ENCODE measurements at regions not wholly inside any gene's neighbourhood (a gene's known extent, or its start where the extent isn't known, plus 50 kb on each side); places are given as distances from the start of the nearest gene placed in this dataset.
A peak's percentile ranks its signal among the peaks of the same experiment; 100 is the strongest.

GRCh38 chr10:52874581-52874980 is 102.0 kb upstream of the MBL2 start:
- Histone ChIP-seq H2AFZ (peak overlapping the region; percentile 55), H3K79me2 (no peaks in the 10 kb centered on the region), H3K9ac (no peak overlapping the region), H3K27ac (peak overlapping the region; percentile 80), H3K36me3 (ENCODE audit: control insufficient read depth, insufficient read depth, low read length) (no peaks in the 10 kb centered on the region), H3K9me3 (ENCODE audit: control insufficient read depth, low read length) (no peaks in the 10 kb centered on the region), H3K27me3 (ENCODE audit: control insufficient read depth, insufficient read depth, low read length) (no peaks in the 10 kb centered on the region), H3K4me1 (peaks cover 65% of the 10 kb centered on the region), H3K4me3 (ENCODE audit: low read depth, low read length) (no peak overlapping the region), H3K4me2 (ENCODE audit: low read length) (no peak overlapping the region)
- TF ChIP-seq CTCF (IDR thresholded peaks at IDR 0.05) = no peak

GRCh38 chr10:52871191-52871843 is 98.7 kb upstream of the MBL2 start:
- peak overlapping the region; percentile 80 for H3K27ac ChIP-seq
- no peak for TF ChIP-seq CTCF (IDR thresholded peaks at IDR 0.05)
- H3K79me2 ChIP-seq = no peaks in the 10 kb centered on the region

GRCh38 chr10:52870562-52870961 is 98.0 kb upstream of the MBL2 start:
- Histone ChIP-seq H3K27ac (no peak overlapping the region), H3K9me3 (ENCODE audit: control insufficient read depth, low read length) (no peaks in the 10 kb centered on the region), H3K4me1 (peaks cover 40% of the 10 kb centered on the region), H2AFZ (no peak overlapping the region), H3K36me3 (ENCODE audit: control insufficient read depth, insufficient read depth, low read length) (no peaks in the 10 kb centered on the region), H3K79me2 (no peaks in the 10 kb centered on the region), H3K9ac (no peak overlapping the region), H3K4me3 (ENCODE audit: low read depth, low read length) (no peak overlapping the region), H3K27me3 (ENCODE audit: control insufficient read depth, insufficient read depth, low read length) (no peaks in the 10 kb centered on the region), H3K4me2 (ENCODE audit: low read length) (no peak overlapping the region)
- no peak for TF ChIP-seq CTCF (IDR thresholded peaks at IDR 0.05)

More at GRCh38 chr10:52871191-52871843, 98.7 kb upstream of the MBL2 start:
- H3K4me1 ChIP-seq = peaks cover 45% of the 10 kb centered on the region
- H2AFZ ChIP-seq = peak overlapping the region; percentile 55
- H3K9me3 ChIP-seq (ENCODE audit: control insufficient read depth, low read length) = no peaks in the 10 kb centered on the region
- no peak overlapping the region for H3K4me2 ChIP-seq (ENCODE audit: low read length)
- H3K27me3 ChIP-seq (ENCODE audit: control insufficient read depth, insufficient read depth, low read length) = no peaks in the 10 kb centered on the region
- no peaks in the 10 kb centered on the region for H3K36me3 ChIP-seq (ENCODE audit: control insufficient read depth, insufficient read depth, low read length)
- H3K4me3 ChIP-seq (ENCODE audit: low read depth, low read length) = no peak overlapping the region
- no peak overlapping the region for H3K9ac ChIP-seq

GRCh38 chr10:52869864-52870263 is 97.3 kb upstream of the MBL2 start:
- Histone ChIP-seq H3K9ac (no peak overlapping the region), H3K27ac (no peak overlapping the region), H3K4me3 (ENCODE audit: low read depth, low read length) (no peak overlapping the region), H3K79me2 (no peaks in the 10 kb centered on the region), H3K9me3 (ENCODE audit: control insufficient read depth, low read length) (no peaks in the 10 kb centered on the region), H3K4me2 (ENCODE audit: low read length) (no peak overlapping the region), H2AFZ (no peak overlapping the region), H3K36me3 (ENCODE audit: control insufficient read depth, insufficient read depth, low read length) (no peaks in the 10 kb centered on the region), H3K4me1 (peaks cover 33% of the 10 kb centered on the region), H3K27me3 (ENCODE audit: control insufficient read depth, insufficient read depth, low read length) (no peaks in the 10 kb centered on the region)
- no peak for TF ChIP-seq CTCF (IDR thresholded peaks at IDR 0.05)

- TF ChIP-seq CTCF (IDR thresholded peaks at IDR 0.05) = no peak
- Histone ChIP-seq H3K27ac (no peak overlapping the region), H3K9me3 (ENCODE audit: control insufficient read depth, low read length) (no peaks in the 10 kb centered on the region)
Observed at GRCh38 chr10:52865213-52865612, 92.6 kb upstream of the MBL2 start.

More at GRCh38 chr10:52865213-52865612, 92.6 kb upstream of the MBL2 start:
- H3K4me3 ChIP-seq (ENCODE audit: low read depth, low read length) = no peak overlapping the region
- no peaks in the 10 kb centered on the region for H3K27me3 ChIP-seq (ENCODE audit: control insufficient read depth, insufficient read depth, low read length)
- no peaks in the 10 kb centered on the region for H3K79me2 ChIP-seq
- H3K36me3 ChIP-seq (ENCODE audit: control insufficient read depth, insufficient read depth, low read length) = no peaks in the 10 kb centered on the region
- H3K4me2 ChIP-seq (ENCODE audit: low read length) = no peak overlapping the region
- no peak overlapping the region for H3K9ac ChIP-seq
- H2AFZ ChIP-seq = no peak overlapping the region
- H3K4me1 ChIP-seq = peaks cover 9% of the 10 kb centered on the region

Measured in parathyroid adenoma (tissue), 2 donors.